ENCODE measurements at regions not wholly inside any gene's neighbourhood (a gene's known extent, or its start where the extent isn't known, plus 50 kb on each side); places are given as distances from the start of the nearest gene placed in this dataset.

DNA sequence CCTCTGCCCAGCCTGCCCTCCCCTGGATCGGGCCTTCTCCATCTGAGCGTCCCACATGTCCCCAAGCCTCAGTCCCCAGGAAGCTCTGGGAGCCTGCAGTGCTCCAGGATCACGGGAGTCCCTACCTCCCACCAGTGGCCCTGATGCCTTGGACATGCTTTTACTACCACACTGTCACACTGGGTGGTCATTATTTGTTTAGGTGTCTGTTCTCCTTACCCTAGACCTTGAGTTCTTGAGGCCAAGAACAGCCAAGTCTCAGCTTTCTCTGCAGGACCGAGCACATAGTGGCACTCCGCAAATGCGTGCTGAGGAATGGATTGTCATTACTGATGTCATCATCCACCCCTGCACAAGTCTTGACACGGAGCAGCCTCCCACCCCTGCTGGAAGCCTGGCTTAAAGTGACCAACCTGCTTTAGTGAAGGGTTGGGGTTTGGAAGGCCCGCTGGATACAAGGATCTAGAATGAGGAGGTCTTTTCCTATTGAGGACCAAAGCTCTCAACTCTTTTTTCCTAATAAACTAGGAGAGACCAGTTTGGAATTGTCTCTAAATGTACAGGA lies 132.9 kb upstream of the CRHR1 start:
- no peak for TF ChIP-seq POLR2A (IDR thresholded peaks at IDR 0.05)
- TF ChIP-seq, protein P1, sequence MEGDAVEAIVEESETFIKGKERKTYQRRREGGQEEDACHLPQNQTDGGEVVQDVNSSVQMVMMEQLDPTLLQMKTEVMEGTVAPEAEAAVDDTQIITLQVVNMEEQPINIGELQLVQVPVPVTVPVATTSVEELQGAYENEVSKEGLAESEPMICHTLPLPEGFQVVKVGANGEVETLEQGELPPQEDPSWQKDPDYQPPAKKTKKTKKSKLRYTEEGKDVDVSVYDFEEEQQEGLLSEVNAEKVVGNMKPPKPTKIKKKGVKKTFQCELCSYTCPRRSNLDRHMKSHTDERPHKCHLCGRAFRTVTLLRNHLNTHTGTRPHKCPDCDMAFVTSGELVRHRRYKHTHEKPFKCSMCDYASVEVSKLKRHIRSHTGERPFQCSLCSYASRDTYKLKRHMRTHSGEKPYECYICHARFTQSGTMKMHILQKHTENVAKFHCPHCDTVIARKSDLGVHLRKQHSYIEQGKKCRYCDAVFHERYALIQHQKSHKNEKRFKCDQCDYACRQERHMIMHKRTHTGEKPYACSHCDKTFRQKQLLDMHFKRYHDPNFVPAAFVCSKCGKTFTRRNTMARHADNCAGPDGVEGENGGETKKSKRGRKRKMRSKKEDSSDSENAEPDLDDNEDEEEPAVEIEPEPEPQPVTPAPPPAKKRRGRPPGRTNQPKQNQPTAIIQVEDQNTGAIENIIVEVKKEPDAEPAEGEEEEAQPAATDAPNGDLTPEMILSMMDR (IDR thresholded peaks at IDR 0.05): no peak
